ENCODE measurements at regions not wholly inside any gene's neighbourhood (a gene's known extent, or its start where the extent isn't known, plus 50 kb on each side); places are given as distances from the start of the nearest gene placed in this dataset.

DNA sequence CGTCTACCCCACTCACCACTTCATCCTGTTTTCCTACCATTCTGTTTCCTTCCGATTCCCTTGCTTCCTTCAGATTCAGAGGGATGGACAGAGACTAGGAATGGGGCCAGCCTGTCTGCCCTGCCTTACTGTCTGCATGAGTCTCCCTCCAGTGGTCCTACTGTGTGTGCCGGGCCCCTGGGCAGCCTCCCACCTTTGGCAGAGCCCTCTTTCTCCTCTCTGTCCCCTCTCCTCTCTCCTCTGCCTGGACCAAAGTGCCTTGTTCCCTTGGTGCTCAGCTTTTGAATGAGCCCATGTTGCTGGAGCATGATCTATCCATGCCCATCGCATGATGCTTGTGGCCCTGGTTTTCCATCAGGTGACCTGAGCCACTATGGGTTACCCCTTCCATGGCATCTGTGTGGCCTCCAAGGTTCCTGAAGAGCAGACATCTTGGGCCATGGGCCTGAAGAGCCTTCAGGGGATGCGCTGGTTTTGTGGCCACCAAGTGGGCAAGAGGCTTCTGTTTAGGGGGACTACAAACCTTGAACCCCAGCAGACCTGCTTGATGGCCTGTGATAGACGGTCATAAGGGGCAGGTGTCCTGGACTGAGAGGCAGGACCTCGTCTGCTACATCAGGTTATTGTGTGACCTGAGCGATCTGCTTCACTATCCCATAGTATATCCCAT is 54.2 kb upstream of the BCL11B start:
- no peaks in the 10 kb centered on the region for H3K4me1 ChIP-seq (ENCODE audit: insufficient read depth, low read length)
- no peaks in the 10 kb centered on the region for H3K27me3 ChIP-seq (ENCODE audit: insufficient read depth, low read length, poor library complexity, severe bottlenecking)
- Mint-ChIP-seq H3K4me3 (no peak overlapping the region), H3K9me3 (no peaks in the 10 kb centered on the region), H3K36me3 (no peaks in the 10 kb centered on the region), H3K4me1 (peaks cover 4 to 11% (median 9%) of the 10 kb centered on the region in 3 donors), H3K27ac (no peak overlapping the region), H3K27me3 (peaks cover 1 to 23% of the 10 kb centered on the region in 2 donors)
- no peaks in the 10 kb centered on the region for H3K9me3 ChIP-seq (ENCODE audit: low read length)
- ChIA-PET CTCF (no interaction called here), POLR2A (no interaction called here)
- no peaks in the 10 kb centered on the region for H3K36me3 ChIP-seq (ENCODE audit: insufficient read depth, low read length)
- DNase-seq: no peak
- H3K4me3 ChIP-seq (ENCODE audit: low read length): no peak overlapping the region
- H3K27ac ChIP-seq (ENCODE audit: low read depth, low read length): no peak overlapping the region

DNA sequence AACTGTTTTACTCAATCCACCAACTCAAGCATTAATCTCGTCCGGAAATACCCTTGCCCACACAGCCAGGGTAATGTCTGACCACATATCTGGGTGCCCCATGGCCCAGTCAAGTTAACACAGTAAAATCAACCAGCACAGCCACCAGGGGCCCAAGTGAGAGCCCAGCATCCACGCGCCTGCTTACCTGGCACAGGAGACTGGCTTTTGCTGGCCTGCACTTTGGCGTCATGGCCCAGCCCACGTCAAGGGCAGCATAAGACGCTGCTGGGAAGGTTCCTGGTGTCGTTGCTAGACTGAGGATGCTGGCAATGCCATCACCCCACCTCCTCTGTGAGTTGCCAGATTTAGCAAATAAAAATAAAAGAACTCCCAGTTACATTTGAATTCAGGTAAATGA is 53.6 kb upstream of the BCL11B start:
- H3K27me3 ChIP-seq (ENCODE audit: insufficient read depth, low read length, poor library complexity, severe bottlenecking): no peaks in the 10 kb centered on the region
- no peak overlapping the region for H3K4me3 ChIP-seq (ENCODE audit: low read length)
- H3K4me1 ChIP-seq (ENCODE audit: insufficient read depth, low read length): no peaks in the 10 kb centered on the region
- Mint-ChIP-seq H3K27me3 (peaks cover 1 to 23% of the 10 kb centered on the region in 2 donors), H3K4me1 (peaks cover 8 to 12% (median 12%) of the 10 kb centered on the region in 3 donors), H3K9me3 (no peaks in the 10 kb centered on the region), H3K27ac (no peak overlapping the region), H3K36me3 (no peaks in the 10 kb centered on the region), H3K4me3 (no peak overlapping the region)
- H3K27ac ChIP-seq (ENCODE audit: low read depth, low read length): no peak overlapping the region
- CTCF ChIA-PET: no interaction called here
- DNase-seq: no peak
- H3K36me3 ChIP-seq (ENCODE audit: insufficient read depth, low read length): no peaks in the 10 kb centered on the region
- no peaks in the 10 kb centered on the region for H3K9me3 ChIP-seq (ENCODE audit: low read length)
- POLR2A ChIA-PET: no interaction called here

DNA sequence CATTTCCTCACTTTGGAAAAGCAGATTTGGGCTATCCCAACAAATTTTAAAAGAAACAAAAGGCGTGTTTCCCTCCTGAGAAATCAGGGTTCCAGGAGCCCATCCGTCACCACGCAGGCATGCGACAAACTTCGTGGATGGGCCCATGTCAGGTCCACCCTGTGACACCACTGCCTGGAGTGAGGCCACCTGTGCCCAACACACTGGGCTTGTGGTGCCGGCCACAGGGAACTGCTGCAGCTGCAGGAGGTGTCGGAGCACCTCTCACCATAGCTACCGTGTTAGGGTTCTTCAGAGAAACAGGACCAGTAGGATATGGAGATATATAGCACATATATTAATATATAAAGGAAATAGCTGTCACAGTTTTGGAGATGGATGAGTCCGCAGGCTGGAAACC is 53.0 kb upstream of the BCL11B start:
- Mint-ChIP-seq H3K4me3 (no peak overlapping the region), H3K27me3 (peaks cover 1 to 23% of the 10 kb centered on the region in 2 donors), H3K9me3 (no peaks in the 10 kb centered on the region)

DNA sequence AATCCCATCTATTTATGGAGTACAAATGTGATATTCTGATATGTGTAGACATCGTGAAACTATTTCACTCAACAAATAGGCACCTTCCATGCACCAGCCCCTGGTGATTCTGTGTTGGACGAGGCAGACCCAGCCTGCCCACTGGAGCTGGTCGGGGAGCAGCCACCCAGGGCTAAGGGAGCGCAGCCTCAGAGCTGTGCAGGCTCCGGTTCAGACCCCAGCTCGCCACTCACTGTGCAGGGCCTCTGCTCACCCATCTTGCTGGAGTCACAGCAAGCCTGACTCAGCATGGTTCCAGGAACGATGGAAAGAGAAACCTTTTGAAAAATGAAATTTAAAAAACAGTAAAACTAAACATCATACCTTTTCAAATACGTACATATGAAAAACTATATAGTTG is 52.3 kb upstream of the BCL11B start:
- no peak overlapping the region for H3K27ac ChIP-seq (ENCODE audit: low read depth, low read length)
- no peaks in the 10 kb centered on the region for H3K27me3 ChIP-seq (ENCODE audit: insufficient read depth, low read length, poor library complexity, severe bottlenecking)
- H3K36me3 ChIP-seq (ENCODE audit: insufficient read depth, low read length): no peaks in the 10 kb centered on the region
- POLR2A ChIA-PET: no interaction called here
- H3K36me3 Mint-ChIP-seq: no peaks in the 10 kb centered on the region
- H3K4me3 Mint-ChIP-seq: no peak overlapping the region
- no peak for DNase-seq
- CTCF ChIA-PET: interaction anchor here (0.7 kb wide), 1 partner anchor 10 kb away, joined by 3 read pairs; no protein-coding TSS in a partner anchor
- H3K9me3 ChIP-seq (ENCODE audit: low read length): no peaks in the 10 kb centered on the region
- H3K4me1 Mint-ChIP-seq: peaks cover 12 to 17% (median 16%) of the 10 kb centered on the region in 3 donors
- H3K27ac Mint-ChIP-seq: no peak overlapping the region
- peaks cover 1 to 23% of the 10 kb centered on the region in 2 donors for H3K27me3 Mint-ChIP-seq
- no peaks in the 10 kb centered on the region for H3K4me1 ChIP-seq (ENCODE audit: insufficient read depth, low read length)
- no peaks in the 10 kb centered on the region for H3K9me3 Mint-ChIP-seq
- H3K4me3 ChIP-seq (ENCODE audit: low read length): no peak overlapping the region

More for the DNA sequence above, 53.0 kb upstream of the BCL11B start:
- Histone ChIP-seq H3K27ac (ENCODE audit: low read depth, low read length) (no peak overlapping the region), H3K27me3 (ENCODE audit: insufficient read depth, low read length, poor library complexity, severe bottlenecking) (no peaks in the 10 kb centered on the region), H3K4me1 (ENCODE audit: insufficient read depth, low read length) (no peaks in the 10 kb centered on the region), H3K9me3 (ENCODE audit: low read length) (no peaks in the 10 kb centered on the region), H3K36me3 (ENCODE audit: insufficient read depth, low read length) (no peaks in the 10 kb centered on the region), H3K4me3 (ENCODE audit: low read length) (no peak overlapping the region)
- POLR2A ChIA-PET: no interaction called here
- CTCF ChIA-PET: no interaction called here
- Mint-ChIP-seq H3K4me1 (peaks cover 11 to 14% (median 12%) of the 10 kb centered on the region in 3 donors), H3K36me3 (no peaks in the 10 kb centered on the region), H3K27ac (no peak overlapping the region)
- no peak for DNase-seq

DNA sequence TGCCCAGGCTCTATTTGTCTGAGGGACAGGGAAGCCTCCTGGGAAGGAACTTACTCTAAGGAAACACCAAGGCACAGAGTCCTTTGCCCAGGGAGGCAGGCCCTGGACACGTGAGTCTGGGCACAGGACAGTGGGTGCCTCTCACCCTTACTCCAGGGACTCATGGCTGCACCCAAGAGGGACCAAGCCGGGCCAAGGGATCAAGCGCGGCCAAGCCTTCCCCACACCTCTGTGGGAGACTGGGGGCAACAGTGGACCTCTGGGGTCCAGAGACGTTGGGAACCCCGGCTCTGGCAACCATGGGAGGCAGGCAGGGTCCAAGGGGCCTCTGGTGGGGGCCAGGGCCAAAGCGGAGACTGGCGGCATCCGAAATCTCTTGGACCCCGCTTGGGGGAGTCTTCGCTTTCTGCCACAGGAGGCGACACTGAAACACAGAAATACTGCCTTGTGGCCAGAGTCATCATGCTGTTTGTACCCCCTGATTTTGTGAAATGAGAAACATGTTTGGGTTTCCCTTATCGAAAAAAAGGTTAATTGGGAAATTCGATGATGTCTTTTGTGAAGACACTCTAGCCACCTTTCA is 51.7 kb upstream of the BCL11B start:
- Histone ChIP-seq H3K27me3 (ENCODE audit: insufficient read depth, low read length, poor library complexity, severe bottlenecking) (no peaks in the 10 kb centered on the region), H3K27ac (ENCODE audit: low read depth, low read length) (no peak overlapping the region), H3K9me3 (ENCODE audit: low read length) (no peaks in the 10 kb centered on the region), H3K4me1 (ENCODE audit: insufficient read depth, low read length) (no peaks in the 10 kb centered on the region), H3K4me3 (ENCODE audit: low read length) (no peak overlapping the region), H3K36me3 (ENCODE audit: insufficient read depth, low read length) (no peaks in the 10 kb centered on the region)
- H3K27me3 Mint-ChIP-seq: peaks cover 0 to 19% of the 10 kb centered on the region in 2 donors
- H3K4me1 Mint-ChIP-seq: peaks cover 12 to 17% (median 16%) of the 10 kb centered on the region in 3 donors
- ChIA-PET CTCF (interaction anchor here (0.7 kb wide), 1 partner anchor 11 kb away, joined by 3 read pairs; no protein-coding TSS in a partner anchor), POLR2A (no interaction called here)
- H3K27ac Mint-ChIP-seq: no peak overlapping the region
- DNase-seq: no peak
- no peak overlapping the region for H3K4me3 Mint-ChIP-seq
- no peaks in the 10 kb centered on the region for H3K9me3 Mint-ChIP-seq
- no peaks in the 10 kb centered on the region for H3K36me3 Mint-ChIP-seq

DNA sequence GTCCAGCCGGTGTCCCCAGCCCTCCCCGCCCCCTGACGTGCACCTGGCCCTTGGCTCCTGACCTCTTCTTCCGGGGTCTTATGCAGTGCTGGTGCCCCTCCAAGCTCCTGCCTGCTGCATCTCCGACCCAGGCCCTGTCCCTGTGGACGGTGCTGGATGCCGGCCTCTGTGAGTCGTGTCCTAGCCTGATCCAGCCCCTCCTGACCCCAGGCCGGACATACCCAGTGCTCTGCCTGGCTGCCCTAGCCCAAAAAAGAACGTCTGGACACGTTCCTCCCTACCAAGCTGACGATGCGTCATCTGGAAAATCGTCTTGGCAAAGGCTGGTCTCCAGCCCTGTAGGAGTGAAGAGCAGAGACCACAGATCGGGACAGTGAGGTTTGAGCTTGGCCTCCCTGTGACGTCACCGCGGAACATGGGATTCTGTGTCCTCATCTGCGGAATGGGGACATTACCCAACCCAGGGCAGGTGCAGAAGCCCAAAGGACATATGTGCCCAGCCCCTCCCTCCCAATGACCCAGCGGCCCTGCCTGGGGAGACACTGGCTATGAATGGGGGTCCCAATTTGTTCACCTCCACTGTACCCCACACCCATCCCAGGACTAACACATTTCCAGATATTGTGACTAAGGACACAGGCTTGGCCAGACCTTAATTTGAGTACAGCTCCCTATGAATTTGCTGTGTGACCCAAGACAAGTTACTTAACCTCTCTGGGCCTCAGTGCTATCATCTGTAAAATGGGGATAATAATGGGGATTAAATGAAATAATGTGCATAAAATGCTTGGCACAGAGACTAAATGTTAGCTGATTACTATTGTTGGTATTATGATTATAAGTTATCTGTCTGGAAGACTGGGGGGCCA is 51.0 kb upstream of the BCL11B start:
- Histone ChIP-seq H3K4me3 (ENCODE audit: low read length) (no peak overlapping the region), H3K4me1 (ENCODE audit: insufficient read depth, low read length) (no peaks in the 10 kb centered on the region), H3K27ac (ENCODE audit: low read depth, low read length) (no peak overlapping the region), H3K36me3 (ENCODE audit: insufficient read depth, low read length) (no peaks in the 10 kb centered on the region), H3K9me3 (ENCODE audit: low read length) (no peaks in the 10 kb centered on the region), H3K27me3 (ENCODE audit: insufficient read depth, low read length, poor library complexity, severe bottlenecking) (no peaks in the 10 kb centered on the region)
- CTCF ChIA-PET: no interaction called here
- H3K36me3 Mint-ChIP-seq: no peaks in the 10 kb centered on the region
- no peak for DNase-seq
- H3K4me1 Mint-ChIP-seq: peaks cover 12 to 17% (median 16%) of the 10 kb centered on the region in 3 donors
- no peaks in the 10 kb centered on the region for H3K9me3 Mint-ChIP-seq
- peak overlapping the region in 4 of 8 donors; percentile 11 to 60 (median 41) for H3K27ac Mint-ChIP-seq
- POLR2A ChIA-PET: no interaction called here
- peaks cover 0 to 13% of the 10 kb centered on the region in 2 donors for H3K27me3 Mint-ChIP-seq
- H3K4me3 Mint-ChIP-seq: no peak overlapping the region

DNA sequence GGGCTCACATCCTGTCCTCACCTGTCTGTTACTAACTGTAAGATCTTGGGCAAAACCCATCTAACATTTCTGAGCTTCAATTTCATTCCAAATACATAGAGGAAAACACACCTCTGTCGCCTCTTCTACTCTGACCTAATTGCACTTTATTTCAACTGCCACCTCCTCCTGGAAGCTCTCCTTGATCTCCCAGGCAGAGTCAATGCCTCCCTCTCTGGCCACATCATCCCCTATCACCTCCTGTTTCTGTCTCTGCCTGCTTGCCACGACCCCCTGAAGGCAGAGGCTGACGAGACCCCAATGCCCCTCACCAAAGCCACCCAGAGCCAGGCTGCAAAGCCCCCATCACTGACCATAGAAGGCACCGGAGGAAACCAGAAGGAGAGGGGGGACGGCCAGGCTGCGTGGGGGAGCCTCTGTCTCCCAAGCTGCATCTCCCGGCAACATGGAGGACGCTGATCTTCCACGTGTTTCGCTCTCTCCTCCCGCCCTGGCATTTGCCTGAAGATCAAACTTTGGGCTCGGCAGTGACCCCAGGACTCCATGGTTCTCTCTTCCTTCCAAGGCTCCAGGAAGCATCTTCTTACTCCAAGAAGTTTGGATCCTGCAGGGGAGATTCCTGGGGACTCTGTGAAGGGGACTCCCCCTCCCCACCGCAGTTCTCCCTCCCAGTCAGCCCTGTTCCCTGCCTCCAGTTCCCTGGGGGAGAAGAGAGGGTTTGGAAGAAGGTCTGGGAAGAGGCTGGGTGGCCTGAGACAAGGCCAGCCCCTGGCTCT is 50.1 kb upstream of the BCL11B start:
- peaks cover 0 to 10% of the 10 kb centered on the region in 2 donors for H3K27me3 Mint-ChIP-seq
- Histone ChIP-seq H3K36me3 (ENCODE audit: insufficient read depth, low read length) (no peaks in the 10 kb centered on the region), H3K4me3 (ENCODE audit: low read length) (no peak overlapping the region), H3K27me3 (ENCODE audit: insufficient read depth, low read length, poor library complexity, severe bottlenecking) (no peaks in the 10 kb centered on the region), H3K27ac (ENCODE audit: low read depth, low read length) (no peak overlapping the region), H3K4me1 (ENCODE audit: insufficient read depth, low read length) (no peaks in the 10 kb centered on the region), H3K9me3 (ENCODE audit: low read length) (no peaks in the 10 kb centered on the region)
- no peaks in the 10 kb centered on the region for H3K9me3 Mint-ChIP-seq
- peak overlapping the region in 6 of 8 donors; percentile 0 to 95 (median 16) for H3K27ac Mint-ChIP-seq
- H3K36me3 Mint-ChIP-seq: no peaks in the 10 kb centered on the region
- ChIA-PET CTCF (no interaction called here), POLR2A (no interaction called here)
- peaks cover 12 to 19% (median 17%) of the 10 kb centered on the region in 3 donors for H3K4me1 Mint-ChIP-seq
- H3K4me3 Mint-ChIP-seq: peak overlapping the region in 1 of 7 donors; percentile 4
- DNase-seq: no peak
